Keratinocyte (primary cell): ENCODE measurements at regions not wholly inside any gene's neighbourhood (a gene's known extent, or its start where the extent isn't known, plus 50 kb on each side); places are given as distances from the start of the nearest gene placed in this dataset.

Source experiments
- EZH2 ChIP-seq: IDR thresholded peaks from one replicate; pipeline ENCODE4 v1.6.1; 2012; ENCODE audit warnings: inconsistent platforms, mild to moderate bottlenecking, low read length, moderate library complexity
- TF ChIP-seq, protein P1 (sequence below), 3 experiments: IDR thresholded peaks in 1 of 3; conservative IDR thresholded peaks in 1 of 3; optimal IDR thresholded peaks in 1 of 3; 2 replicates in 2 of 3; 3 replicates in 1 of 3; pipeline versions ENCODE3 to v1.5.1; 2011; ENCODE audit warnings: low read length in 3 of 3, mild to moderate bottlenecking in 3 of 3, moderate library complexity in 2 of 3, control low read depth in 1 of 3, inconsistent platforms in 1 of 3; ENCODE audit not compliant: insufficient read depth in 2 of 3; ENCODE audit errors: extremely low read depth in 1 of 3

DNA sequence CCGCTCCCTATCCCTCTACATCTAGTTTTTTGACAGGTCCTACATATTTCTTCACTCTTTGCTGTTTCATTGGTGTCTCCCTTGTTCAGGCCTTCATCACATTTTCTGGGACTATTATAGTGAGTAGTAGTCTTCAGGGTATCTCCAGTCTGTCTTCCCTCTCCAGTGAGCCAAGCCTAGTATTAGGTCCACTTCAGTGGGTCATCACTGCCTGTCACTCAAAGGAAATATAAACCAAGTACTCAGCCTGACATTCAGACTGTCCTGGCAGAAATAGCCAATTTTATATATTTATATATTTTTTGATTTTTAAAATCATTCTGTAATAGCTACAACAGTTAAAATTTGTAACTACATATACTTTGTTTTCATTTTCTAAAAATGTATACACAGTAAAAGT lies 137.8 kb downstream of the CYB561 start:
- TF ChIP-seq, protein P1, sequence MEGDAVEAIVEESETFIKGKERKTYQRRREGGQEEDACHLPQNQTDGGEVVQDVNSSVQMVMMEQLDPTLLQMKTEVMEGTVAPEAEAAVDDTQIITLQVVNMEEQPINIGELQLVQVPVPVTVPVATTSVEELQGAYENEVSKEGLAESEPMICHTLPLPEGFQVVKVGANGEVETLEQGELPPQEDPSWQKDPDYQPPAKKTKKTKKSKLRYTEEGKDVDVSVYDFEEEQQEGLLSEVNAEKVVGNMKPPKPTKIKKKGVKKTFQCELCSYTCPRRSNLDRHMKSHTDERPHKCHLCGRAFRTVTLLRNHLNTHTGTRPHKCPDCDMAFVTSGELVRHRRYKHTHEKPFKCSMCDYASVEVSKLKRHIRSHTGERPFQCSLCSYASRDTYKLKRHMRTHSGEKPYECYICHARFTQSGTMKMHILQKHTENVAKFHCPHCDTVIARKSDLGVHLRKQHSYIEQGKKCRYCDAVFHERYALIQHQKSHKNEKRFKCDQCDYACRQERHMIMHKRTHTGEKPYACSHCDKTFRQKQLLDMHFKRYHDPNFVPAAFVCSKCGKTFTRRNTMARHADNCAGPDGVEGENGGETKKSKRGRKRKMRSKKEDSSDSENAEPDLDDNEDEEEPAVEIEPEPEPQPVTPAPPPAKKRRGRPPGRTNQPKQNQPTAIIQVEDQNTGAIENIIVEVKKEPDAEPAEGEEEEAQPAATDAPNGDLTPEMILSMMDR (optimal IDR thresholded peaks at IDR 0.05 in 1 of 3, IDR thresholded peaks at IDR 0.05 in 1 of 3, conservative IDR thresholded peaks at IDR 0.05 in 1 of 3; ENCODE audit: extremely low read depth in 1 of 3, insufficient read depth in 2 of 3, low read length in 3 of 3) = no peak
- no peak for TF ChIP-seq EZH2
